HUDEP-2 (cell line): ENCODE measurements at regions not wholly inside any gene's neighbourhood (a gene's known extent, or its start where the extent isn't known, plus 50 kb on each side); places are given as distances from the start of the nearest gene placed in this dataset.
"Not testable (repeated sequence)": the region's sequence is repeated elsewhere in the genome, so short reads cannot be mapped to it uniquely, and the experiment has no call there.

Experiments
- DNase-seq, 76 experiments: peaks; one replicate each; lab custom pipeline; 2025; ENCODE audit not compliant: unreplicated experiment in 76 of 76; lab: John Stamatoyannopoulos, UW

DNA sequence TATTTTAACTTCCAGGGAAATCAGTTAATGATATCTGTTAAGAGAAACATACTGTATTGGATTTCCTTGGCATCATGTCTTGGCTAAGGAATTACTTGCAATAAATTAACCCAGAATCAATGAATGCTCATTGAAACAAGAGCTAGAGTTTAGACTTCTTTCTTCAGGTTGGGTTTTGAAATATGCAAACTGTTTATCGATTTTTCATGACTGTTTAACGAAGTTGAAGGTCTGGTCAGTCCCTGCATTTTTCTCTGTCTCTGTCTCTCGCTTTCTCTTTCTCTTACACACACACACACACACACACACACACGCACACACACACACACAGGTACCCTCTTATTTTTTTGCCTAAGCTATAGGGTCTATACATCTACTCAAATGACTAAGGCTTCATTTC, 981.0 kb downstream of the SUCLG1 start:
- no peak for DNase-seq

GRCh38 chr2:83475371-83475770, 983.7 kb downstream of the SUCLG1 start:
- DNase-seq: no peak

DNA sequence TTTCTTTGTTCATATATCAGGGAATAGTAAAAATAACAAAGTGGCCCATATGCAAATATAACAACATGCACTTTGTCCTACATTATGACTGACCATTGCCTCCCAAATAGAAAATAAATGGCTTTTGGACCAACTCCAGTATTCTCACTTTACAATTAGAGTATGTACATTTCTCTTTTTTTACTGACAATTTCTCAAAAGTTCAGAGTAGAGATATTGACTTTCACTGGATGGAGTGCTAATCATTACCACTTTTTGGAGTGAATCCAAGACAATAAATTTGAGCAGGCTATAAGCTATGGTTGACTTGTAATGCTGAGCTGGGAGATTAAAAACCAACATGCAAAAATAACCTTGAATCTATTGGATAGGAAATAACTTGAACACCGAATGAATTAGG, 987.4 kb downstream of the SUCLG1 start:
- DNase-seq: no peak

GRCh38 chr2:83470928-83471327, 988.2 kb downstream of the SUCLG1 start:
- DNase-seq: no peak

- DNase-seq: no peak
Observed at GRCh38 chr2:83464444-83464843, 994.6 kb downstream of the SUCLG1 start.

DNA sequence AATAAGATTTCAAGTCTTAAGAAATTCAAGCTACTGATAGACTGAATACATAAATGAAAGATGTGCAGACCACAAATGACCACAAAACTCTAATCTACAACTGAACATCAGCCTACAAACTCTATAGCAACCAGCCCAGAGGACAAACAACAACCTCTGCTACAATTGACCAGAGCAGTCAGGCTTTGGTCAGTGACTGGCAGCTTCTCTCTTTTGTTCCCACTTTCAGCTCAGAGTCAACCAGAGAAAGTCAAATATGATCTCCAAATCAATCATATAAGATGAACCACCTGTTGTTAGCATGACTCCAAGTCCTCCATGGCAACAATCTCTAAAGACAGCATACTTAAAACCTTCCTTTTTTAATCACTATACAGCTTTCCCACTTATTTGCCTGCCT, 996.2 kb downstream of the SUCLG1 start:
- no peak for DNase-seq

GRCh38 chr2:83461135-83461534, 997.9 kb downstream of the SUCLG1 start:
- DNase-seq: no peak

- no peak for DNase-seq
Observed at GRCh38 chr2:83459456-83459855, 999.6 kb downstream of the SUCLG1 start.

GRCh38 chr2:83435989-83436388, 1023.1 kb downstream of the SUCLG1 start:
- DNase-seq: no peak

- no peak for DNase-seq
Observed at GRCh38 chr2:83420993-83421392, 1038.1 kb downstream of the SUCLG1 start.

DNA sequence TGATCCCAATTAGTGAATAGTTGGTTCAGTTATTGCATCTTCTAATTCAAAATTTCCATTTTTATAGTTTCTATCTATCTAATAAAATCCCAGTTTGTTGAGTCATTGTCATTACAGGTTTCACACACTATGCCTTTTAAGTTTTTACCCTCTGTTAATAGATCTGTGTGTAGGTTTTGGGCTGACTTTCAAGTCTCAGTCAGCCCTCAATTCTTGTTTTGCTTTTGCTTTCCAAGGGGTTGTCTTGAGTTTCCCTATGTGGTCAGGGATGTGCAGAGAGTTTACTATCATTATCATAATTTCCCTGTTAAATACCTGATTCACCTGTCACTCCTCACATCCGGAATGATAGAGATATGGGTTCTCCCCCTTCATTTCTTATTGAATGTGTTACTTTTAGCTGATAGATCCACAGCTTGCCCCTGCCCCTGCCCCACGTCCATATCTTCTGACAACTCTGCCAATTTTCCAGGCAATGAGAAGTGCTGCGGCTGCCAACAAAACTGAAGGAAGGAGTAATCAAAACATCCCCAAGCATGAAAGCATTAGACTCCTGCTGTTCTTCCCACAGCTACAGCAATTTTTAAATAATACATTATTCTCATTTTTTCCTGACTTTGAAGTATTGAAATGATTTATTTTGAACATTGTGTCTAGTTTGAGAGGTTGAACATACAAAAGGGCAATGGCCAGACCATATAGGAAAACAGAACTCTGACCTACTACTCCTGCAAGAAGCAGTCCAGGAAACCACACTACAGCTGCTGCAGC, 1064.8 kb downstream of the SUCLG1 start:
- DNase-seq: no peak

DNA sequence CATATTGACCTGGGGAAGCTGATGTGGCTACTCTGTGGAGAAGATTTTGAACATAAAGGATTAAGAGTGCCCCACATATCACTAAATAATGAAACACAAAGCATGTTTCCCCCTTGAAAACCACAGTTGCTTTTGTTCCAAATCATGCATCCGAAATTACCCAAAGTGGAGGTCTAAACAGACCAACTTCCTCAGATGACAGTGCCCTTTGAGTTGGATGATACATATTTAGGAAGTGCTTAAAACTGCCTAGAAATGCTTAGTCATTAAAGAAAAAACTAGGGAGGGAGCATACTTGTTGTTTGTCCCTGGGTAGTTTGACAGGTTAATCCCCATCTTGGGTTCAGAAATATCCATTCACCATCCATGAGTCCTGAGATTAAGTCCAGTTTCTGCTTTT, 1070.3 kb downstream of the SUCLG1 start:
- no peak for DNase-seq

DNA sequence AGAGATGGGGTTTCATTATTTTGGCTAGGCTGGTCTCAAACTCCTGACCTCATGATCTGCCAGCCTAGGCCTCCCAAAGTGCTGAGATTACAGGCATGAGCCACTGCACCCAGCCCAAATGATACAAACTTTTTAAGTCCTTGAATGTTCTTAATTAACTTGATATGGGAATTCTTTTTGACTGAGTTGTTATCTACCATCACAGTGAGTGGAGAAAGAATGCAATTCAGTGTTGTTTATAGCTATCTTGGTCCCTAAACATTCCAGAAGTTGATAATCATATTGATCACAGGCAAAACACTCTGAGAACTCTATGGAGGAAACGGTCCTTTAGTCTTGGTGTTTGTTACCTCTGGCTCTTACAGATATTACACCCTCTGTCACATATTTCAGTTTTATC, 1072.5 kb downstream of the SUCLG1 start:
- DNase-seq: no peak

- DNase-seq: no peak
Observed at GRCh38 chr2:83378921-83379320, 1080.2 kb downstream of the SUCLG1 start.

DNA sequence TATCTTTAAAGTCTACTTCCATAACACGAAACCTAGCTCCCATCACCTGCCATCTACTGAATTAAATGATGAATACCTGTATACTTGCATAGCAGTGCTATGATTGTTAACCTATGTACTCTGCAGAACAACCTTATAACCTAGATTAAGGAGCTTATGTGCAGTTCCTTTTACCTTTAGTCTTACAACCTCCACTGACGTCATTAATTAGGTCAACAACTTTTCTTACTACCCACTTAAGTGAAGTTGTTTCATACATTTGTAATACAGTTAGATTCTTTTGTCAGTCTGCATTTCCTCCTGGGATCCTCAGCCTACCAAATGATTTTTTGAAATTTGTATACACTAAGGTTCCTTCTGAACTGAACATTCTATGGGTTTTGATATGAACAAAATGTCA, 1082.3 kb downstream of the SUCLG1 start:
- DNase-seq: no peak

DNA sequence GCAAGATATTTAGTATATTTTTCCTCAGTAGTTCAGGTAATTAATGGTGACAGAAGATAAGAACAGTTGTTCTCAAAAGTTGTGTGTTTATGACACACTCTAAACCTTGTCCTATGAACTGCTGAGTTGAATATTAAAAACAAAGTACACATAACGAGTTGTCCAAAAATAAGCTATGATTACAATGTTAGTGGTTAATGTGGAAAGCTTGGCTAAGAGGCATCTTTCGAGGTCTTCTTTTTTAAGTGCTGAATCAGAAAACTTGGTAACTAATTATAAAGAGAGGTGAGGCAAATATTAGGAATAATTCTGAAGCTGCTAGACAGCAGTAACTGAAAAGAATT, 1088.7 kb downstream of the SUCLG1 start:
- DNase-seq: no peak

DNA sequence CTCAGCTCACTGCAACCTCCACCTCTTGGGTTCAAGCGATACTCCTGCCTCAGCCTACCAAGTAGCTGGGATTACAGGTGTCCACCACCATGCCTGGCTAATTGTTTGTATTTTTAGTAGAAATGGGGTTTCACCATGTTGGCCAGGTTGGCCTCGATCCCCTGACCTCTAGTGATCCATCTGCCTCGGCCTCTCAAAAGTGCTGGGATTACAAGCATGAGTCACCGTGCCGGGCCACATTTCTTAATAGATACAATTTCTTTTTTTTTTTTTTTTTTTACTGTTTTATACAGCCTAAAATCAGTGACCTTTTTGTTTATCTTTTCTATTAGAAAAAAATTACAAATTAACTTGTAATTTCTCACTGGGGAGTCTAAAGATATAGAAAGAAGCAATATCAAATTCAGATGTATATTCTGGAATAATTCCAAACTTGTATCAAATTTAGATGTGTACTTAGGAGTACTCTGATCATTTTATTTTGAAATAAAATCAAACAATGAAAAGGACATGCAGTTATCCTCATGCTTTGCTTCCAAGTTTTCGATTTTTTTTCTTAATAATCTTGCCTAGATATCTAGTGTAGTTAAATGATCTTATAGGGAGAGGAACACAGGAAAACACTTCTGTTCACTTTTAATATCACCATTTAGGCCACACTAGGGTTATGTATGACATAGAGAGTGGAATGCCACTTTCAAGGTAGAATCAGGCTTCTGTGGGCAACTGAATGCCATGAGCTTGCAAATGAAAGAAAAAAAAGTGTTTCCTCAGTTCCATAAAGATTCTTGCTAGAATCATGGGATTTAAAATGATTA, 1089.3 kb downstream of the SUCLG1 start:
- DNase-seq: no peak

GRCh38 chr2:83368916-83369315, 1090.2 kb downstream of the SUCLG1 start:
- no peak for DNase-seq

- DNase-seq: no peak
Observed at GRCh38 chr2:83368461-83368860, 1090.6 kb downstream of the SUCLG1 start.

- DNase-seq: no peak
Observed at GRCh38 chr2:83365476-83365875, 1093.6 kb downstream of the SUCLG1 start.

DNA sequence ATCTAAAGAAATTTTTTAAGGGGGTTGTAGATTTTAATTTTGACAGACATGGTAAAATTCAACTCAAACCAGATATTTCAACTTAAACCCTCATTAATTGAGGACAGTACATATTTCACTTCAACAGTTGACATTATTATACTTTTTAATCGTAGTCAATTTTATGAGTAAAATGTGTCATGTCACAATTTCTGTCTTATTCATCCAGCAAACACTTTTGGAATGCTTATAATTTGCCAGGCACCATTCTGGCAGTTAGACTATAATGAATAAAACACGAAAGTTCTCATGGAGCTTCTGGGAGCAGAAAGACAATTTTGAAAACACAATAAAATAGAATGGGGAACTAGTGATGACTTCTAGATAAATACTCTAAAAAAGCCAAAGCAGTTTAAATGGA, 1094.8 kb downstream of the SUCLG1 start:
- DNase-seq: no peak

DNA sequence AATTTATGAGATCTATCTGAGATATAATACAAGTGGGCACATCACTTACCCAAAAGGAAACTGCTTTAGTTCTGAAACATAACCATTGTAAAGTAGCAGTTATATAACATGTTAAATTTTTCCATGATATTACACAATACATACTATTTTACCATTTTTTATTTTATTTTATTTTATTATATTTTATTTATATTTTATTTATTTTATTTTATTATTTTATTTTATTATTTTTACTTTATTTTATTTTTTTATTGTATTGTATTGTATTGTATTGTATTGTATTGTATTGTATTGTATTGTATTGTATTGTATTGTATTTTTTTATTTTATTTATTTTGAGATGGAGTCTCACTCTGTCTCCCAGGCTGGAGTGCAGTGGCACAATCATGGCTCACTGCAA, 1095.9 kb downstream of the SUCLG1 start:
- not testable (repeated sequence) for DNase-seq
